GM21576 (cell line): ENCODE measurements at regions not wholly inside any gene's neighbourhood (a gene's known extent, or its start where the extent isn't known, plus 50 kb on each side); places are given as distances from the start of the nearest gene placed in this dataset.

Source experiments
- ATAC-seq: cut with Tn5 transposase; IDR thresholded peaks from one replicate; pipeline ENCODE4 v1.9.1; 2021; ENCODE audit warnings: mild to moderate bottlenecking, moderate library complexity; ENCODE audit not compliant: unreplicated experiment

DNA sequence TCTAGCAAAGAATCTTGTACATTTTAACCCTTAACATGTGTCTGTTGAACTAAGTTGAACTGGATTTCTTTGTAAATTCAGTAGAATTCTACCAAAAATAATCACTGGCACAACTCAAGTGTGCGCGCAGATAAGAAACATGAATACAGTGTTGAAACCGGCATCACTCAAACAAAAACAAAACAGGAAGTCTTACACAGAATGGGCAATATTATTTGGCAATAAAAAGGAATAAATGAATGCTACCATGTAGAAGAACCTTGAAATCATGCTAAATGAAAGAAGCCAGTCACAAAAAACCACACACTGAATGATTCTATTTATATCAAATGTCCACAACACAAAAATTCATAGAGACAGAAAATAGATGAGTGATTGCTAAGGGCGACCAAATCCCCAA, 102.9 kb upstream of the ZFHX3 start:
- no peak for ATAC-seq

DNA sequence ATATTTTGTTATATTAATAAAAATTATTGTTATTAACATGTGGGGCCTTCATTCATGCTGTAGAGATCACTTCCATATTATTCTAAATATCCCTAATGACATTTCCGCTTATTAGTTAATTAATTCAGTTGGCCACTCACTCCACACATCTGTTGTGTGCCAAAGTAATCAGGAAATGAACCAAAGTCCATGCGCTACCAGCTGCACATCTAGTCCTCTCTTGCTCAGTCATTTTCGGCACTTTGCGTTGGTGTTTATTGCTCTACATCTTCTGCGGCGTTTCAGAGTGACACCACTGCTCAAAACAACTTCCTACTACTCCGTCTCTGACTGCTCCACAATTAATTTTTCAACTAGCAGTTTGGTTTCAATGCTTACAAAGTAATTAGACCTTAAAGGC, 101.4 kb upstream of the ZFHX3 start:
- no peak for ATAC-seq

DNA sequence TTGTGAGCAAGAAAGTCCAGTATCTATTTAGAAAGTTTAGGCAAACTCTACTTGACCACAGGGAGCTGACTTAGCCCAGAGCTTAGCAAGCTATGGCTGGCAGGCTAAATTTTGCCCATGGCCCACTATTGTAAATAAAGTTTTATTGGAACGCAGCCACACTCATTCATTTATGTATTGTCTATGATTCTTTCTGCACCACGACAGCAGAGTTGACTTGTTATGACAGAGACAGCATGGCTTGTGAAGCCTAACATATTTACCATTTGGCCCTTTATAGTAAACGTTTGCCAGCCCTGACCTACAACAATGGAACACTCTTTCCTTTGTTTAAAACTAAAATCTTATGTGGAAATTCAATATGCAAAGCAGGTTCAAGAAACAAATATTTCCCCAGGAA, 100.0 kb upstream of the ZFHX3 start:
- ATAC-seq: no peak

DNA sequence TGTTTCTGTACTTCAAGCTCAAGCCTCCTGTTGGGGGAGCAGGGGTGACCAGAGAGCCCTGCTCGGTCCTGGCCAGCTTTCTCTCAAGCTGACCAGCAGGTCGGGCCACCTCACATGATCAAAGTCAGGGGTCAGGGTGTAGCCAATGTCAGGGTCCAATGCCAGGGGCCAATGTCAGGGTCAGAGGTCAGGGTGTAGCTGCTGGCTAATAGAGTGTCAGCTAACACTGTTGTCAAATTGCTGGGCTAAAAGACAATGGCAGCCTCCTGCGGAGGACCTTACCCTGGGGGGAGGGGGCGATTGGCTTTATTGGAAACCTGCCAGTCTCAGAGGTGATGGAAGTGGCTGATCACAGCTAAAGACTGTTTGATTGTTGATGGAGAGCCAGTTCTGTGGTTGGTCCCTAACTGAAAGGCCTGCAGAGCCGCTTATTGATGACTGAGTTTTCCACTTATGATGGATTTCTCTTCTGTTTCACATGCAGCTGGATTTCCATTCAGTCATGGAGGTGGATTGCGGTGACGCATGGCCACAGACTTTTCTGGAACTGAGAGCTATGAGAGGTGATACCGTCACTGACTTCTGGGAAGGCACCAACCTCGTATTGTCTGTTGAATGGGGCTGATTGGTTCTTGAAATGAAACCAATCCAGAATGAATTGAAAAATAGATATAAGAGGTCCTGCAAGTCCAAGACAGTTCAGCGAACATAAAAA, 97.4 kb upstream of the ZFHX3 start:
- ATAC-seq: no peak

DNA sequence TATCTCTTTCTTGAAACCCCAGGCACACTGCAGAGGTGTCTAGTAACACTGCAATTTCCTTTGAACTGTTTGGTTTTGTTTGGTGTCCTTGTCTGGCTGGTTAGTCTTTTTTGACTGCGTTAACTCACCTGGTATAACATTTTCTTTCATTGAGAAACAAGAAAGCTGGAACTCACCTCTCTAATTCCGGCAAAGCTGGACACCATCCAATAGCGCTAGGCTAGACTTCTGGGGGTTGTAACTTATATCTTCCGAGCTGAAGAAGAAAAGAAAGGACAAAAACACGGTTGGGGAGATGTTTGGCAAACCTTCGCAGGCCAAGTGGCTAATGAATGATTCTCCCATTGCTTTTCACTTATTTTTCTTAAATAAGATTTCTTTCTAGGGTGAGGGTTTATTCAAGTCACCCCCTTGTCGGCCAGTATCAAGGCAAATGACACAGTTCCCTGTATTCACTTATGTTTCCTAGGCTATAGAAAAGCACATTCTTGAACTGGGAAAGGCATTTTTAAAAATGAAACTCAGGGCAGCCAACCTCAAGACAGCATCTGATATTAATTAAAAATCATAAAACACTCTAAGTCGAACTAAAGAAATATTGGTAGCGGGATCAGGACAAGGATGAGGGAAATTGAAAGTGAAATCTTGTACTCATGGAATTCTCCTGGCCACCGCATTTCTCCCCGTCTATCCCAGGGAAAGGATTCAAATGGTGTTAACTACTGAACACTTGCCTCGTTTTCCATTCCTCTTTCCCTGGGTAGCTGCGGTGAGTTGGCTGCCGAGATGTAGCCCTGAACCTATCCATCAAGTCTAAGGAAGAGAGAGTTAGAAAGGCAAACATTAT, 95.9 kb upstream of the ZFHX3 start:
- no peak for ATAC-seq

DNA sequence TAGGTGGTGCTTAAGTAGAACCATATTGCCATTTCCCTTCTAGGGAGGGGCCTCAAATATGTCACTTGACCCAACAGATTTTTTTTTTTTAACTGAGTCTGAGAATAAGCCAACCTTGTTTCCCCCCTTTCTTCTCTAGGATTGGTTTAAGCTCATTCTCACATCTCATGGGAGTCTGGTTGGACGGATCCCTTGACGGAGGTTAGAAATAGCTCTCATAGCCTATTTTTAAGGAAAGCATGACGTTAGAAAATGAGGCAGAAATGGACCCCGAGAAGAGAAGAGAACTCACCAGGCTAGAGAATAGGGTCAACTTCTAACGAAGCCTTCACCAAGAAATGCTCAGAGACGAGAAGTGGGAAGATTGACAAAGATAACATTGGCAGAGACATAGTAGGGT, 95.1 kb upstream of the ZFHX3 start:
- ATAC-seq: no peak

DNA sequence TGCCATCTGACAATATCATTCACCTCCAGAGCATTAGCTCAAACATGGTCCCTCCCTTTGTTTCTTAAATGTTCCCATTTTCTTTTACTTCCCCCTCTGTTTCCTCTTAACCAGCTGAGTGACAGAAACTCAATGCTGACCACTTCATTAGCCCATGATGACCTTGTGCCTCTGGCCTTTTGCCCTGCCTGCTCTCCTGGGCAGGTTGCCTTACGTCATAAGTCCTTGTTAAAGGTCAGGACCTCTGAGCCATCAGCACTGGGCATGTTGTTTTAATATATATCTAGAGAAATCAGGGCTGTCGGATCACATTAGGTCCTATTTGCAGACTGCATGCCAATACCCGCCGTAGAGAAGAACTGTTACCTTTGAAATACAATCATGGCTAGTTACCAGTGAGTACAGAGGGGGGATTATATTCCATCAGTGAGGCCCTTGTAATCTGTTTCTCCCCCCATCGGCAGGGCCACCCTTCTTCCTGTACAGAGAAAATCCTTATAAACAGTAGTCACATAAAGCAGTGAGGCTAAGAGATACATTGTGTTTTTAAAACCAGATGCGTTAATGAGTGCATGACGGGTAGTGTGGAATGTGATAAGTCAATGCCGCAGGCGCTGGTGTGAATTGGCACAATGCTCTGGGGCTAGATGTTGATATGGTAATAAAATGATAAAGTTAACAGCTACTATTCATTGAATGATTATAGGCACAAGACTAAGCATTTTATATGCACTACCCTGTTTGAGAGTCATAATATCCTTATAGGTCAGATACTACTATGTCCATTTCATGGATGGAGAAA, 94.3 kb upstream of the ZFHX3 start:
- ATAC-seq: no peak

DNA sequence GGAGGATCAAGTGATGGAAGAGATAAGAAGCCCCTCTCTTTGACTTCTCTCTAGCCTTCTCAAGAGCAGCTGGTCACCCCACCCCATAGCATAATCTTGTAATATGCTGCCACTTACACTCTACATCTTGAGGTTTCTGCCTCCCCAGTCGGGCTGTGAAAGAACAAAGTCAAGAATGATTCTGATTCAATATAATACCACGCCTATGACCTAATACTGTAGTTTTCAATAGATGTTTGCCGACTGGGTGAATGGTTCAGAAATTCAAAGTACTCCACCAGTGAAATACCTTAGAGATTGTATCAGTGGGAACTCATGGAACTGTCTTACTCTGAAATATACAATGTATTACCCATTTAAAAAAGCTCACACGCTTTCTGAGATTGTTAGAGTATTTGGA, 93.0 kb upstream of the ZFHX3 start:
- ATAC-seq: no peak

DNA sequence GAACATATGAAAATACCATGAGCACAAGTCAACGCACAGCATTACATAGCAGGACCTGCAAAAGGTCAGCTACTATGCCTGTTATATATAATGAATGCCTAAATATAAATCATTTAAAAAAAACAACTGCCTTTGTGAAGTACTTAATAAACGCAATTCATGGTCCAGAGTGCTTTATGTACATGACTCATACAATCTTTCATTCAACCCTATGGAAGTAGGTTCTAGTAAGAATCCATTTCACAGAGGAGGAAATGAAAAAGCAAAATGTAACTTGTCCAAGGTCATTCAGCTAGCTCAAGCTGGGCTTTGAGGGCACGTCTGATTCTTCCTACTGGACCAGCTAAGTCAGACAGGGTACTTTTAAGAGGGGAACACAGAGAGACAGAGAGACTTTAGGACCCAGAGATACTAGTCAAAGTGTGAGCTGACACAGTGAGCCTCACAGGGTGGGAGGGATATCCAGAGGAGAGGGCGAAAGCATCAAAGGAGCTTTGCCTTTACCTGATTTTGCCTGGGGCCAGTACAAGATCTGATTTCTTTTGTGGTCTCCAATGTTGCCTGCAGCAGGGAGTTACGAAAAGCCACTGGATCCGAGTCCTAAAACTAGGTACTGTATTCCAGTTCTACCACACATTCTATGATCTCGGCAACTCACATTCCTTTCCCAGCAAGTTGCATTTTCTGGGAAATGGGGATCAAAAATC, 83.4 kb upstream of the ZFHX3 start:
- no peak for ATAC-seq

DNA sequence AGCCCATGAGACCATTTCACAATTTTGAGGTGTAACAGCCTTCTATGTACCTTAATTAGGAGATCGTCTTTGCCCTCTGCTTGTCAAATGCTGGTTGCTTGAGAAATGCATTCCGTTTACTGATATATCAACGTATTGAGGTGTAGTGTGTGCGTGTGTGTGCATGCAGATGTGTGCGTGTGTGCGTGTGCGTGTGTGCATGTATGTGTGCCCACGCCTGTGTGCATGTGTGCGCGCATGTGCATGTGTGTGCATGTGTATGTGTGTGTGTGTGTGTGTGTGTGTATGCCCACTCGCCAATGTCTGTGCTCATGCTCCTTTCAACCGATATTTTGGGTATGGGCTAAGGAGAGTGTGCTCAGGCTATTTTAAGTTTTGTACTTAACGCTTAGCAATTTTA, 81.5 kb upstream of the ZFHX3 start:
- ATAC-seq: no peak

DNA sequence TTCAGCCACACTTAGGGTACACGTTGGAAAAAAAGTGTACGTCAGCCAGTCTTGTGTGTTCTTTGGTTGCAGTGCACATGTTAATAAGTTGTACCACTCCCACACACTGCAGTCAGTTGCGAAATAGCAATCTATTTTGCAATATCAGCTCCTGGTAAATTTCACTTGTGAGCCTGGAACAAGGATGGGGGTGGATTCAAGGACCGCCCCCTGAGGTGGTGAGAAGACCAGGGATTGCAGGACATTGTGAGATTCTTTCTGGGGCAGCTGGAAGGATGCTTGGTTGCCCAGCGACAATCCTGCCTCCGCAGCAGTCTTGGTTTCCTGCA, 78.6 kb upstream of the ZFHX3 start:
- ATAC-seq: no peak

DNA sequence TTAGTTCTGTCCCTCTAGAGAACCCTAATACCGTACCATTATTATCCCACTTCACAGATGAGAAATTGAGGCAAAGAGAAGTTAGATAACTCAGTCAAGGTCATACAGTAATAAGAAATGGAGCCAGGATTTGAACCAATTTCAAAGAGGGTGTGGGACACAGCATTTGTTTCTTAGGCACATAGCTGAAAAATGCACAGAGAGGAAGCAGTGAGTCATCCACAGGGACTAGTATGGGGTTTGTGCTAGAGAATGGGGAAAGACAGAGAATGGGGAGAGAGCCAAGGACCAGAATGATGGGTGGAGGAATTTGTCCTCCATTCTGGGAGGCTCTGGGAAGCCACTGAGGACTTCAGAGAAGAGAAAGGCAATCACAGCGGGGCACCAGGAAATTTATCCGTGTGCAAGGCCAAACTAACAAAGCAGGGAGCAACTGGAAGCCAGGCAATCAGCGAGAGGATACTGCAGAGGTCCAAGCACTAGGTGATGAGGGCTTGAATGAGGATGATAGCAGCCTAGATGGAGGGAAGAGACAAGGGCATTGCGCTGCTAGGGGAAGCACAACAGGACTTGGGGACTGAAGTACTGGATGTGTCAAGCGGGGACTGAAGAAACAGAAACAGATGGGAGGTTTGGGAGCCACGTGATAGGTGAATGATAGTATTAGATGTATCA, 78.1 kb upstream of the ZFHX3 start:
- ATAC-seq: no peak

DNA sequence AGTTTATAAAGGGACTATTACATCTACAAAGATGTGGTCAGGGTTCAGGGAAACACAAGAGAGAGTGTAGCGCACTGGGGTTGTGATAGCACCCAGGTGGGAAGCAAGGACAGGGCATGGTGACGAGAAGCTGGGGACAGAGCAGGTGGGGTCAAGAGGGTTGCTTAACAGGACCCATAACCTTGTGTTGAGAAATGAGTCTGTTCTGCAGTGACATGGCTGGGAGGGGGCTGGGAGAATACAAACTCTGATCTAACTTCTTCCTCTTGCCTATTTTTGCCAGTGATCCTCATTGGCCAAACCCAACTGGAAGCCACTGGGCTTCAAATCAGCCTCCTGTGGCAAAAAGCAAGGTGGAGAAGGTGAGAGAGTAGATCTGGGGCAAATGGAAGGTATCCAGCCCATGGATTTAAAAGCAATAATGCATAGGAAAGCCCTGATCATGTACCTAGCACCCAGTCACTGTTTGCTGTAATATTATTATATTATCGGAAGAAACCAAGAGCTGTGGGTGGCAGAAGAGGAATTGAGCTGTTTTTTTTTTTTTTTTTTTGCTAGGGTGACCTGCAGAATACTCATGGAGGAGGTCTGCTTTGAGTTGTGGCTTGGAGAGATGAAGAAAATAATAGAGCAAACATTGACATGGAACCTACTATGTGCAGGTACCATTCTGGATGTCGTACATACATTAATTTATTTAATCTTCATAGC, 76.9 kb upstream of the ZFHX3 start:
- no peak for ATAC-seq

DNA sequence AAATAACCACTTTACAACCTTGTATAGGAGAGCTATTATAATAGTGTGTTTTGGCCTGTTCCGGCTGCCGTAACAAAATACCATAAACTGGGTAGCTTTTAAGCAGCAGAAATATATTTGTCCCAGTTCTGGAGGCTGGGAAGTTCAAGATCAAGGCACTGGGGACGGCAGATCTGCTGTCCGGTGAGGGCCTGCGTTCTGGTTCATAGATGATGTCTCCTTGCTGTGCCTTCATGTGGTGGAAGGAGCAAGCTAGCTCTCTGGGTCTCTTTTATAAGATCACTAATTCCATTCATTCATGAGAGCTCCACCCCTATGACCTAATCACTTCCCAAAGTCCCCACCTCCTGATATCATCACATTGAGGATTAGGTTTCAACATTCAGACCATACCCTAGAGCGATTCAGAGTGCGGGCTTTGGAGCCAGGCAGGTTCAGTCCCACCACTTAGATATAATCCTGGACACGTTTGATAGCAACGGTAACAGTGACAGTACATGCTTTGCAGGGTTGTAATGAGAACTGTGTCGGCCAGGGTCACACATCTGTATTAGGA, 76.2 kb upstream of the ZFHX3 start:
- ATAC-seq: no peak

DNA sequence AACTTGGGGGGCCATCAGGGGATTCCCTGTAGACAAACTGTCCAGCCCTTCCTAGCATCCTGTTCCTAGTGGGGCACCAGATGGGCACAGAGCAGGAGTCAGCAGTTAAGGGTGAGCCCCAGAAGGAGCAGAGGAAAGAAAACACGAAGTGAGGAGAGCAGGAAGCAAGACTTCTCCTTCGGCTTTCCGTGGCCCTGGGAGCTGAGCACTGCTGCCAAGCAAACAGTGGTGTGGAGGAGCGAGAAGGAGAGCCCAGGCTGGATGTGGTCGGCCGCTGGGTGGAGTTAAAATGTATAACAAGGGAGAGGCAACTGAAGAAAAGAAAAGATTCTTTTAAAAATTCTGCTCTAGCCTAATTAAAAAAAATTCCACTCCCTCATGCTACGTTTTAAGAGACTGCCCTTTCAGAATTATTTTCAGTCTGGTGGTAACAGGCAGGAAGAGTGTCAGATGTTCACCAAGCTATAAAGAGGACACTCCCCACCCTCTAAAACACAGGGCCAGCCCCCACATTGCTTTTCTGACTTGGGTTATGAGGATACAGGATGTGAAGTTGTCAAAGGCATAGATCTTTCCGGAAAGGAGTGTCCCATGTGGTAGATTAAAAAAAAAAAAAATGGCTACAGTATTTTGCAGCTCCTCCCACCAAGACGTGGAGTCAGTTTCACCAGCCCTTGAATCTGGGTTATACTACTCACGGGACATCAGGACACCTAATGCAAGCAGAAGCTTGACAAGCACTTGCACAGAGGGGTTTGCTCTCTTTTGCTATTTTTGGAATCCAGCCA, 74.9 kb upstream of the ZFHX3 start:
- no peak for ATAC-seq

DNA sequence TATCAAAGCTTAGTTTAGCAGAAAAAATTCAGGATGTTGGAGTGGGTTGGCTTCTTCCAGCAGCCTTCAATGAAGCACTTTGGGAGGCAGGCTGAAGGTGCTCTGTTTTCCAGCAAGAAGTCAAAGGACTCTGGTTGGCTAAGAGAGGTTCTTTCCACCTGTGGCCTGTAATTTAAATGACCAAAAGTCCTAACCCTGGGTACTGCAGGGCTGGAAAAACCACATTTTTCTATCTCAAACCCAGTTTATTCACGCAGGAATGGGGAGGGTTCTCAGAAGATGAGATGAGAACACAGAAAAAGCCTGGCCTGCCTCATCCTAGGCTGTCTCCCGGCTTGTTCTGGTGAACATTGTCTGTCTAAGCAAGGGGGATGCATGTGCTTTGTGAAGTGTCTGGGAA, 68.6 kb upstream of the ZFHX3 start:
- no peak for ATAC-seq

DNA sequence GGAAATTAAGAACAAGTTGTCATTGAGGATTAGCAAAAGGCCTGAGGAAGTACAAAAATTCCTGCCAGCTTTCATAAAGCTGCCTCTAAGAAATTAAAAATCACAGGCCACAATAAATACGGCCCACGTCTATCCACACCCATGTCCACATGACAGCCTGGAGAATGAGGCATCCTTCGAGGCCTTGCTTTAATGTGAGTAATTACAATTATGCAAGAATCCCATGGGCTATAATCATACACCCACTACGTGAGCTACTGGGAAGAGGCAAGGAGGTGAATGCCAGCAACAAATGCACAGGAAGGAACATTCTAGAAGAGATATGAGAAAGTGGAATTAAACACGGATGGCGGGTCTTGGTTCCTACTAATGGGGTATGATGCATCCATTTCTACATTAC, 65.4 kb upstream of the ZFHX3 start:
- no peak for ATAC-seq

DNA sequence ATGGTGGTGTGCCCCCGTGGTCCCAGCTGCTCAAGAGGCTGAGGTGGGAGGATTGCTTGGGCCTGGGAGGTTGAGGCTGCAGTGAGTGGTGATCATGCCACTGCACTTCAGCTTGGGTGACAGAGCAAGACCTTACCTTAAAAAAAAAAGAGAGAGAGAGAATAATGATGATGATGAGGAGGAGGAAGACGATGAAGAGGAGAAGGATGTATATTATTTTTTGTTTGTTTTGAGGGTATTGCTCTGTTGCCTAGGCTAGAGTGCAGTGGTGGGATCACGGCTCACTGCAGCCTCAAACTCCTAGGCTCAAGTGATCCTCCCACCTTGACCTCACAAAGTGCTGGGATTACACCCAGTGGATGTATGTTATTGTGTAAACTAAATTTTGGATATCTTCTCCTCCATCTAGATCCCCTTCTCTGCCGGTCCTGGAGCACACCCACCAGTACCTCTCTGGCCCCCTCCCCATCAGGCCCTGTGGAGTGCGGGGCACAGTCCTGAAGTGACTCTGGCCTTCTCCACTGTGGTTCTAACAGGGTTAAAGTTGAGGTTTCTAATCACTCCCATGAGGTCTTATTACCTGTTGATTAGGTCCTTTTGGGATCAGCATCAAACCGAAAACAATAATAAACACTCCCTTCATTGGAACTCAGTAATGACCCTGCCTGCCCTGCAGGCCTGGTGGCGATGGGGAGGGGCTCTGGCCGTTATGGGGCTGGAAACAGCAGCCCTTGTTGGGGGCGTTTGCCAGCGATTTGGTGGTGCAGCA, 60.5 kb upstream of the ZFHX3 start:
- no peak for ATAC-seq
